ENCODE measurements at regions not wholly inside any gene's neighbourhood (a gene's known extent, or its start where the extent isn't known, plus 50 kb on each side); places are given as distances from the start of the nearest gene placed in this dataset.

DNA sequence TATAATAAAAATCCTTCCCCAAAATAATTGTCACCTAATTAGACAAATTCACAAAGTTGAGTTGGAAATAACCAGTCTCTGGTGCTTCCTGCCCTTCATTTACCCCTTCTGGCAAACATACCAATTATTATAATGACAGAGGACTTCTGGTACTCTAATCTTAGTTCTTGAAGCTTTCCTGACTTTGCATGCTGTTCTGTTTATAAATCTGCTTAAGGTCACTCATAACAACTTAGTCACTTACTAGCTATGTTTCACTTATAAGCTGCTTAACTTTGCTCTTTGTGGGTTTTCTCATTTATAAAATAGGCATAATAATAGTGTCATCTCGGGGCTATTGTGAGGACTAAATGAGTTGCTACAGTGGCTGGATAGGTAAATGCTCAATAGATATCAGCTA is 446.5 kb downstream of the EFNA5 start:
- TF ChIP-seq GATA2 (IDR thresholded peaks at IDR 0.05; ENCODE audit: low read depth, low read length), result no peak
- TF ChIP-seq GATA3 (IDR thresholded peaks at IDR 0.05; ENCODE audit: low read depth, low read length), result no peak
